HEK293 (cell line): ENCODE measurements at regions not wholly inside any gene's neighbourhood (a gene's known extent, or its start where the extent isn't known, plus 50 kb on each side); places are given as distances from the start of the nearest gene placed in this dataset.

Experiments used
- BCL6B ChIP-seq: fragments of 450-650 bp; formaldehyde crosslinking; IDR thresholded peaks from 2 replicates; pipeline ENCODE4 v1.5.1; 2017; ENCODE audit warnings: missing biosample characterization, missing genetic modification characterization
- CTCF ChIP-seq: fragments of 450-650 bp; formaldehyde crosslinking; IDR thresholded peaks from 2 replicates; pipeline ENCODE4 v1.5.1; 2016; ENCODE audit warnings: missing biosample characterization, missing genetic modification characterization
- MZF1 ChIP-seq: fragments of 450-650 bp; formaldehyde crosslinking; IDR thresholded peaks from 2 replicates; pipeline ENCODE4 v1.5.1; 2017; ENCODE audit warnings: missing biosample characterization, missing genetic modification characterization, borderline replicate concordance
- PATZ1 ChIP-seq: fragments of 450-650 bp; formaldehyde crosslinking; IDR thresholded peaks from 2 replicates; pipeline ENCODE4 v1.5.1; 2016; ENCODE audit warnings: missing biosample characterization, missing genetic modification characterization
- ZBTB17 ChIP-seq: fragments of 450-650 bp; formaldehyde crosslinking; IDR thresholded peaks from 2 replicates; pipeline ENCODE4 v1.5.1; 2016; ENCODE audit warnings: missing biosample characterization, missing genetic modification characterization
- ZNF211 ChIP-seq: fragments of 450-650 bp; formaldehyde crosslinking; IDR thresholded peaks from 2 replicates; pipeline ENCODE4 v1.5.1; 2016; ENCODE audit warnings: low read depth, missing biosample characterization, missing genetic modification characterization
- ZNF24 ChIP-seq: fragments of 450-650 bp; formaldehyde crosslinking; IDR thresholded peaks from 2 replicates; pipeline ENCODE4 v1.5.1; 2016; ENCODE audit warnings: missing biosample characterization, missing genetic modification characterization
- ZNF26 ChIP-seq: fragments of 450-650 bp; formaldehyde crosslinking; IDR thresholded peaks from 2 replicates; pipeline ENCODE4 v1.5.1; 2016; ENCODE audit warnings: missing biosample characterization, missing genetic modification characterization
- ZNF639 ChIP-seq: fragments of 450-650 bp; formaldehyde crosslinking; IDR thresholded peaks from 2 replicates; pipeline ENCODE4 v1.5.1; 2016; ENCODE audit warnings: missing biosample characterization, missing genetic modification characterization

GRCh38 chr11:69950621-69951020, 127.5 kb upstream of the ANO1 start:
- TF ChIP-seq CTCF (no peak), ZBTB17 (tag by site-specific recombination) (no peak), MZF1 (tag by site-specific recombination) (no peak), ZNF26 (tag by site-specific recombination) (no peak), BCL6B (tag by site-specific recombination) (no peak), ZNF211 (tag by site-specific recombination) (no peak), PATZ1 (no peak), ZNF639 (no peak), ZNF24 (no peak)
